VCaP (cell line): ENCODE measurements at regions not wholly inside any gene's neighbourhood (a gene's known extent, or its start where the extent isn't known, plus 50 kb on each side); places are given as distances from the start of the nearest gene placed in this dataset.

ENCODE experiments used
- H3K27ac ChIP-seq: fragments of 450-650 bp; 2 replicates; pipeline ENCODE4 v1.5.1; 2017
- TF ChIP-seq, protein P1 (sequence below): fragments of 450-650 bp; conservative IDR thresholded peaks from 2 replicates; pipeline ENCODE4 v1.5.1; 2017; ENCODE audit warnings: mild to moderate bottlenecking, moderate library complexity

DNA sequence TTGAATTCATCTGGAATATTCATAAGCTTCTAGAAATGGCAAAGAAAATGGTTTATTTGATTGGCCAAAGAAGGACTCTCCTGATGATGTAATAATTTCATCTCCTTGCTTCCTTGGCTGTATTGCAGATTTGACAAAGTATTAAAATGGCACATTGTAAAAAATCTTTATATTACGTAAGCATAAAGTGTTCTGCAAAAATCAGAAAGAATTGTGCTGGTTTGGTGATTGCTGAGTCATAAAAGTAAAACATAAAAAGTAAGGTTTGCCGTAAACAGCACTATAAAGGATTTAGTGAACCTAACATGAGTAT lies 255.9 kb upstream of the RREB1 start:
- no peak overlapping the region for H3K27ac ChIP-seq
- TF ChIP-seq, protein P1, sequence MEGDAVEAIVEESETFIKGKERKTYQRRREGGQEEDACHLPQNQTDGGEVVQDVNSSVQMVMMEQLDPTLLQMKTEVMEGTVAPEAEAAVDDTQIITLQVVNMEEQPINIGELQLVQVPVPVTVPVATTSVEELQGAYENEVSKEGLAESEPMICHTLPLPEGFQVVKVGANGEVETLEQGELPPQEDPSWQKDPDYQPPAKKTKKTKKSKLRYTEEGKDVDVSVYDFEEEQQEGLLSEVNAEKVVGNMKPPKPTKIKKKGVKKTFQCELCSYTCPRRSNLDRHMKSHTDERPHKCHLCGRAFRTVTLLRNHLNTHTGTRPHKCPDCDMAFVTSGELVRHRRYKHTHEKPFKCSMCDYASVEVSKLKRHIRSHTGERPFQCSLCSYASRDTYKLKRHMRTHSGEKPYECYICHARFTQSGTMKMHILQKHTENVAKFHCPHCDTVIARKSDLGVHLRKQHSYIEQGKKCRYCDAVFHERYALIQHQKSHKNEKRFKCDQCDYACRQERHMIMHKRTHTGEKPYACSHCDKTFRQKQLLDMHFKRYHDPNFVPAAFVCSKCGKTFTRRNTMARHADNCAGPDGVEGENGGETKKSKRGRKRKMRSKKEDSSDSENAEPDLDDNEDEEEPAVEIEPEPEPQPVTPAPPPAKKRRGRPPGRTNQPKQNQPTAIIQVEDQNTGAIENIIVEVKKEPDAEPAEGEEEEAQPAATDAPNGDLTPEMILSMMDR = no peak

DNA sequence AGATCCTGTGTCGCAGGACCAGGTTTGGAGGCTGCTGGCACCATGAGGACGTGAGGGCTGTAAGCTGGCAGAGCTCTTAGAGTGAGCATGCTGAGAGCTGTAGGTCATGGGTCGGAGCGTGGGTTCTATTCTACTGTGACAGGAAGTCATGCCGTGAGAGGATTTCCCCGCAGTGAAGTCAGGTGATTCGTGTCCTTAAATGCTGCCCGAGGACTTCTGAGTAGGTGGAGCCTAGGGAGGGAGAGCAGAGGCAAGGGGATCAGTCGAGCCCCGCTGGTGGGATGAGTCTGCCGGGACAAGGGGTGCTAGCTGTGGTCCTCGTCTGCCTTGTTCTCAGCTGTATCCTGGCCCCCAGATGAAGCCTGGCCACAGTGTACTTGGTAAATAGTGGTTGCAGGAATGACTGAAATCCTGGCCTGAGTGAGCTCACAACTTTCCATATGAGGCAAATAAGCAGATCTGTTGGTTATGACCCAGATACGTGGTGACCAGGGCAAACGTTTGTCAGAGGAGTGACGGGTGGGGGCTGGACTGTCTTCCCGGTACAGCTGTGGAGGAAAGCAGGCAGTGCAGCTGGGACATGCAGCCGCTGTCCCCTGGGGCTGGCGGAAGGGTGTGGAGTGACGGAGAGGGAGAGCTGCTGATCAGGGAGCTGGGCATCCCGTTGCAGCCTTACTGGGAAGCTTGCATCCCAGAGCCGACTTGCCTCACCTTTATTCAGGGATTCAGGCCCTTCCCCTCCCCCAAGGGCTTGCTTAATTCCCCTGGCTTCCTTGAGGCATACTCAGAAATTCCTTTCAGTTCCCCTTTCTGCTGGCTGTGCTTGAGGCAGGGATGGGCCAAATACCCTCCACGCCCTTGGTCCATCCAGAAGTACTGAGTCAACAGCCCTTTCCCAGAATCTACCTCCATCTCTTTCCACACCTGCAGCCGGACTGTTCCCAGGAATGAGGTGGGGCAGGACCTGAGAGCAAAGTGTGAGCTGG lies 250.9 kb upstream of the RREB1 start:
- no peak overlapping the region for H3K27ac ChIP-seq
- TF ChIP-seq, protein P1 = no peak

DNA sequence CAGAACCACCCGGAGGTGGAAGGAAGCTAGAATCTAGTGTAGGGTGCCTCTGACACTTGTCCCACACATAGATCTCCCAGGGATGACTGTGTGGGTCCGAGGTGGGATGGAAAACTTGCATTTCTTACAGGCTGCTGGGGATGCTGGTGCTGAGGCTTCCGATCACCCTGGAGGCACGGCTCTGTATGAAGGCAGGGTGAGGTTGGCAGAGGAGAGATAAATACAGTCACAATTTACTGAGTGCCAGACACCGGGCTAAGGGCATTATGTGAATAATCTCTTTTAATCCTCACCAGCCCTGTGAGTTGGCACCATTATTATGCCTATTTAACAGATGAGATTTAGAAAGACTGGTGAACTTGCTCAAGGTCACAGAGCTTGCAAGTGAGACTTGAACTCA lies 250.2 kb upstream of the RREB1 start:
- TF ChIP-seq, protein P1 = no peak
- H3K27ac ChIP-seq = no peak overlapping the region

DNA sequence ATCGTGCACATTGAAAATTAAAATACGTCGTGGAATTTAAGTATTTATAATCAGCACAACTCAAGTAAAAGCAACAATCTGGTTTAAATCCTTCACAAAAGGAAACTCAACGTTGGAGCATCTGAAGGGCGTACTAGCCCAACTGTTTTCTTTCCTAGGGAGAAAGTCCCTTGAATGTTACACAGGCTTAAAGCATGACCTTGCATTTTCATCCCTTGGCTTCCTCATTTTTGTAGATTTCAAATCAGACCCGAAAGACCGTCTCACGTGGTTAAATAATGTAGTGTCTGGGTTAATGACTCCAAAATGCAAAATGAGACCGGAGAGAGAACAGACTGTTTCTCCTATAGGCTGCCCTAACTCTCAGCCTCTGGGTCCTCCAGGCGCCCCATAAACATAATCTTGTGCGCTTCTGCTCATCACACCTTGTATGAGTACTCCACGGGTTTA lies 249.2 kb upstream of the RREB1 start:
- TF ChIP-seq, protein P1 = no peak
- no peak overlapping the region for H3K27ac ChIP-seq

DNA sequence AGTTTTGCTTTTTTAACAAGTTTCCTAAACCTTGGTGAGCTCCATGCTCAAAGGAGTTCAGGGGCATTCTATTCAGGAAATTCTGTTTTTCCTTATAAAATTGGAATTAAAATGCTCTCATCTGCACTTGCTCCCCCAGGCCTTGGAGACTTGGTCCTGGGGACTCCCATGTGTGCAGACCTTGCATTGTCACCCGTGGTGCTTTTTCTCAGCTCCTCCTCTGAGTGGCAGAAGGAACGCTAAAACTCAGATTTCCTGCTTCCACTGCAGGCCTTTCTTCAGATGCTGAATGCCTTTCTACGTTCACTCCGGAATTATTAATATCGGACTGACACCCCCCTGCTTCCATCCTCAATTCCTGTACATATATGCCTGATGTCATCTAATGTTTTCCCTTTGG lies 248.7 kb upstream of the RREB1 start:
- TF ChIP-seq, protein P1 = no peak
- no peak overlapping the region for H3K27ac ChIP-seq

DNA sequence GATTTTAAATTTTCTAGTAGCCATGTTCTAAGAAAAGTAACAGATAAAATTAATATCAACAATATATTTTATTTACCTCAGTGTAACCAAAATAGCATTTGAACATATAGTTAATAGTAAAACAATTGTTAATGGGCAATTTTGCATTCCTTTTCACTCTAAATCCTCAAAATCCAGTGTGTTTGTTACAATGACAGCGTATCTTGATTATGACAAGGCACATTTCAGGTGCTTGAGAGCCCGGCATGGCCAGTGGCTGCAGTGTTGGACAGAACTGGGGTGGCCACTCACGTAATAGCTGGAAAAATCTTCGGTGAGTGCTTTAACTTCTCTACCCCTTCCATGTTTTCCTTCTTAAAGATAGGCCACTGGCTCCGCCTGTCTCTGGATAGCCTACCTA lies 248.0 kb upstream of the RREB1 start:
- H3K27ac ChIP-seq = no peak overlapping the region
- TF ChIP-seq, protein P1 = no peak

DNA sequence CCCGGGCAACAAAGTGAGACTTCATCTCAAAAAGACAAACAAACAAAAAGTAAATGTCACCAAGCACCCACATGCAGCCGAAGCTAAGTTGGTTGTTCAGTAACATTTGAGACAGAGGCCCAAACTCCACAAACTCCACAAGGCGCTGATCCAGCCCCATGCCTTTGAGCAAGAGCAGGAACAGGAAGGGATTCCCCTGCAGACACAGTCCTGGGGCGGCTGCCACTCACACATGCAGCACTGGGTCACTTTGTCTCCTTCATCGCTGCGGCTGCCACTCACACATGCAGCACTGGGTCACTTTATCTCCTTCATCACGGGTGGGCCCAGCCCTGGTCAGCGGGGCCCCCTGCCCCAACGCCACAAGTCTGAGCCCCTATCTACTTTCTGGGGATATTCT lies 246.9 kb upstream of the RREB1 start:
- H3K27ac ChIP-seq = no peak overlapping the region
- TF ChIP-seq, protein P1 = no peak
